ENCODE measurements at regions not wholly inside any gene's neighbourhood (a gene's known extent, or its start where the extent isn't known, plus 50 kb on each side); places are given as distances from the start of the nearest gene placed in this dataset.

DNA sequence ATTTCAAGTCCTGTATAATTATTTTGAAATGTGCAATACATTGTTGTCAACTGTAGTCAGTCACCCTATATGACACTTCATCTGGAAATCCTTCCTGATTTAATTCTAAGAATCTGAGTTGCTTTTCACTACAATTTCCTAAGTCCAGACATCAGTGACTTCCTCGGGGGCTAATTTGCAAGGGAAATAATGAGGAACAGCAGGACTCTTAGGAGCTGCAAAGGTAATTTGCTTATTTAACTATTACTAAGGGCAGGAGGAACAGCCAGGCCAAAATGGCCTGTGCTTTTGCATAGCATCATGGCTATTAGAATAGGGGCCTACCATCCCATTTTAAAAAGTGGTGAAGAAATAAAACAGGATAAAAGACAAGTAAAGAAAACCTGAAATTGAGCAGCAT lies 178.8 kb downstream of the MC4R start:
- H3K9me3 Mint-ChIP-seq (ENCODE audit: unreplicated experiment): no peaks in the 10 kb centered on the region
- H3K27me3 Mint-ChIP-seq (ENCODE audit: insufficient read depth, unreplicated experiment): peaks cover 2% of the 10 kb centered on the region
- Histone ChIP-seq H3K4me3 (ENCODE audit: low read depth, low read length) (no peak overlapping the region), H3K4me1 (no peaks in the 10 kb centered on the region), H3K9me3 (no peaks in the 10 kb centered on the region), H3K27me3 (replicated peaks; ENCODE audit: control insufficient read depth, insufficient read depth, low read length) (no peaks in the 10 kb centered on the region), H3K36me3 (ENCODE audit: control insufficient read depth, insufficient read depth, low read length) (no peaks in the 10 kb centered on the region)
- H3K27ac Mint-ChIP-seq (ENCODE audit: unreplicated experiment): no peak overlapping the region
- CTCF ChIA-PET: no interaction called here
- intact Hi-C loops (cut with micrococcal nuclease; ENCODE audit: unreplicated experiment): no loop called here
- no peak for TF ChIP-seq CTCF (IDR thresholded peaks at IDR 0.05; ENCODE audit: insufficient read depth in 1 of 2, low read depth in 1 of 2, low read length in 1 of 2, severe bottlenecking in 1 of 2, unreplicated experiment in 1 of 2)
- H3K4me3 Mint-ChIP-seq (ENCODE audit: unreplicated experiment): no peak overlapping the region
- BruUV-seq (replicated peaks): no TSS peak
- POLR2A ChIA-PET: no interaction called here
- no peaks in the 10 kb centered on the region for H3K36me3 Mint-ChIP-seq (ENCODE audit: insufficient read depth, unreplicated experiment)
- DNase-seq: no peak
- no peaks in the 10 kb centered on the region for H3K4me1 Mint-ChIP-seq (ENCODE audit: low read depth, unreplicated experiment)

DNA sequence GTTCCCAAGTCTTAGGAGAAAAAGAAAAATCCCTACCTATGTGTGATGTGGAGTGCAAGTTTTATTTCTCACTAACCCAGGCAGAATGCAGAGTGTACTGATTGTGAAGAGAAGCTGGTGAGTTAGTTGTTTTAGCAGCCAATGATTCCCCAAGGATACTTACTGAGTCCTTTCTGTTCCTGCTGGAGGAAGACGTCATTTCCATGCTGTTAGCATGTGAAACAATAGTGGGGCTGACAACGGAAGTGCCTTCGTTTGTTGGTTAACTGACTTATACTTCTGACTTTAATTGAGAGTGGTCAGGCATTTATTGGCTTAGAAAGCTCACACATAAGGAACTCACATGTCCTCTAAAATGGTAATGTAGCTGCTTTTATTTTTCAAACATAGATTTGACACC lies 180.6 kb downstream of the MC4R start:
- no peaks in the 10 kb centered on the region for H3K36me3 Mint-ChIP-seq (ENCODE audit: insufficient read depth, unreplicated experiment)
- H3K4me1 Mint-ChIP-seq (ENCODE audit: low read depth, unreplicated experiment): no peaks in the 10 kb centered on the region
- CTCF ChIA-PET: no interaction called here
- no peak for DNase-seq
- POLR2A ChIA-PET: no interaction called here
- H3K9me3 Mint-ChIP-seq (ENCODE audit: unreplicated experiment): no peaks in the 10 kb centered on the region
- no peak overlapping the region for H3K4me3 Mint-ChIP-seq (ENCODE audit: unreplicated experiment)
- Histone ChIP-seq H3K36me3 (ENCODE audit: control insufficient read depth, insufficient read depth, low read length) (no peaks in the 10 kb centered on the region), H3K4me3 (ENCODE audit: low read depth, low read length) (no peak overlapping the region), H3K4me1 (no peaks in the 10 kb centered on the region), H3K9me3 (no peaks in the 10 kb centered on the region), H3K27me3 (replicated peaks; ENCODE audit: control insufficient read depth, insufficient read depth, low read length) (no peaks in the 10 kb centered on the region)
- H3K27ac Mint-ChIP-seq (ENCODE audit: unreplicated experiment): no peak overlapping the region
- TF ChIP-seq CTCF (IDR thresholded peaks at IDR 0.05; ENCODE audit: insufficient read depth in 1 of 2, low read depth in 1 of 2, low read length in 1 of 2, severe bottlenecking in 1 of 2, unreplicated experiment in 1 of 2): no peak
- intact Hi-C loops (cut with micrococcal nuclease; ENCODE audit: unreplicated experiment): no loop called here
- BruUV-seq (replicated peaks): no TSS peak
- peaks cover 6% of the 10 kb centered on the region for H3K27me3 Mint-ChIP-seq (ENCODE audit: insufficient read depth, unreplicated experiment)

DNA sequence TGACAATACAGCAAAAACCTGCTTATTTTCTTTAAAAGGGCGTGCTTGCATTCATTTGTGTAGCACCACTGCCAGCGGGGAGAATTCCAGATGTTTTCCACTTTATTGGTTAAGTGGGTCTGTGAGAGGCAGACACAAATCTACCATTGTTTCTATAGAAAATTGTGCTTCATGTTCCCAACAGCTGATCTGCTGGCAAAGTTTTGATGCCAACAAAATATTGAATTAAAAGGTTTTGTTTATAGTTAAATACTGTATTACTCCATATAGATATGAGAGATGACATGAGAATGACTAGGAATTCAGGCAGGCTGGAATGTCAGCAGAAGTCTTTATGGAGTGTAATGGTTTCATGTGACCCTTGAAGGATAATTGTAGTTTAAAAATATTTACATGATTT lies 182.7 kb downstream of the MC4R start:
- CTCF ChIA-PET: no interaction called here

More for the DNA sequence above, 182.7 kb downstream of the MC4R start:
- Histone ChIP-seq H3K9me3 (no peaks in the 10 kb centered on the region), H3K36me3 (ENCODE audit: control insufficient read depth, insufficient read depth, low read length) (no peaks in the 10 kb centered on the region), H3K27me3 (replicated peaks; ENCODE audit: control insufficient read depth, insufficient read depth, low read length) (no peaks in the 10 kb centered on the region), H3K4me1 (no peaks in the 10 kb centered on the region), H3K4me3 (ENCODE audit: low read depth, low read length) (no peak overlapping the region)
- no peak for DNase-seq
- TF ChIP-seq CTCF (IDR thresholded peaks at IDR 0.05; ENCODE audit: insufficient read depth in 1 of 2, low read depth in 1 of 2, low read length in 1 of 2, severe bottlenecking in 1 of 2, unreplicated experiment in 1 of 2): no peak
- POLR2A ChIA-PET: no interaction called here
- Mint-ChIP-seq H3K9me3 (ENCODE audit: unreplicated experiment) (no peaks in the 10 kb centered on the region), H3K27ac (ENCODE audit: unreplicated experiment) (no peak overlapping the region), H3K4me3 (ENCODE audit: unreplicated experiment) (no peak overlapping the region), H3K4me1 (ENCODE audit: low read depth, unreplicated experiment) (no peaks in the 10 kb centered on the region), H3K27me3 (ENCODE audit: insufficient read depth, unreplicated experiment) (peaks cover 4% of the 10 kb centered on the region), H3K36me3 (ENCODE audit: insufficient read depth, unreplicated experiment) (no peaks in the 10 kb centered on the region)
- BruUV-seq (replicated peaks): no TSS peak
- intact Hi-C loops (cut with micrococcal nuclease; ENCODE audit: unreplicated experiment): no loop called here

All from Caco-2 (cell line).